IPS-18c (cell line): ENCODE measurements at regions not wholly inside any gene's neighbourhood (a gene's known extent, or its start where the extent isn't known, plus 50 kb on each side); places are given as distances from the start of the nearest gene placed in this dataset.

Experiments used
- H3K4me3 ChIP-seq: 2 replicates; pipeline ENCODE4 v1.7.0; 2013; ENCODE audit warnings: low read depth, mild to moderate bottlenecking, low read length, moderate library complexity; ENCODE audit not compliant: insufficient read depth
- H3K9me3 ChIP-seq: one replicate; pipeline ENCODE4 v1.6.1; 2013; ENCODE audit warnings: mild to moderate bottlenecking, low read length, moderate library complexity; ENCODE audit not compliant: control insufficient read depth, insufficient read depth

- no peaks in the 10 kb centered on the region for H3K9me3 ChIP-seq
Measured at GRCh38 chr2:16301961-16302360, 361.6 kb downstream of the MYCN start.

GRCh38 chr2:16298866-16299265 is 358.5 kb downstream of the MYCN start:
- Histone ChIP-seq H3K9me3 (no peaks in the 10 kb centered on the region), H3K4me3 (no peak overlapping the region)

More at GRCh38 chr2:16301961-16302360, 361.6 kb downstream of the MYCN start:
- H3K4me3 ChIP-seq, result no peak overlapping the region

- Histone ChIP-seq H3K4me3 (no peak overlapping the region), H3K9me3 (no peaks in the 10 kb centered on the region)
Measured at GRCh38 chr2:16296331-16297250, 356.2 kb downstream of the MYCN start.

- H3K9me3 ChIP-seq, result no peaks in the 10 kb centered on the region
- no peak overlapping the region for H3K4me3 ChIP-seq
Measured at GRCh38 chr2:16296038-16296290, 355.6 kb downstream of the MYCN start.

- Histone ChIP-seq H3K9me3 (no peaks in the 10 kb centered on the region), H3K4me3 (no peak overlapping the region)
Measured at GRCh38 chr2:16294791-16295190, 354.4 kb downstream of the MYCN start.

GRCh38 chr2:16293871-16294270 is 353.5 kb downstream of the MYCN start:
- no peak overlapping the region for H3K4me3 ChIP-seq
- no peaks in the 10 kb centered on the region for H3K9me3 ChIP-seq

- Histone ChIP-seq H3K4me3 (no peak overlapping the region), H3K9me3 (no peaks in the 10 kb centered on the region)
Measured at GRCh38 chr2:16293398-16293797, 353.0 kb downstream of the MYCN start.

GRCh38 chr2:16291731-16292550 is 351.6 kb downstream of the MYCN start:
- no peaks in the 10 kb centered on the region for H3K9me3 ChIP-seq
- H3K4me3 ChIP-seq, result no peak overlapping the region

- Histone ChIP-seq H3K4me3 (no peak overlapping the region), H3K9me3 (no peaks in the 10 kb centered on the region)
Measured at GRCh38 chr2:16291226-16291625, 350.9 kb downstream of the MYCN start.

GRCh38 chr2:16290311-16291020 is 350.1 kb downstream of the MYCN start:
- H3K9me3 ChIP-seq, result no peaks in the 10 kb centered on the region
- H3K4me3 ChIP-seq, result no peak overlapping the region

GRCh38 chr2:16288371-16289112 is 348.2 kb downstream of the MYCN start:
- H3K9me3 ChIP-seq, result no peaks in the 10 kb centered on the region
- H3K4me3 ChIP-seq, result no peak overlapping the region

GRCh38 chr2:16287831-16288230 is 347.5 kb downstream of the MYCN start:
- H3K4me3 ChIP-seq, result no peak overlapping the region
- H3K9me3 ChIP-seq, result no peaks in the 10 kb centered on the region

GRCh38 chr2:16287281-16287680 is 346.9 kb downstream of the MYCN start:
- Histone ChIP-seq H3K9me3 (no peaks in the 10 kb centered on the region), H3K4me3 (no peak overlapping the region)

- H3K4me3 ChIP-seq, result no peak overlapping the region
- no peaks in the 10 kb centered on the region for H3K9me3 ChIP-seq
Measured at GRCh38 chr2:16285813-16286510, 345.6 kb downstream of the MYCN start.

GRCh38 chr2:16284941-16285625 is 344.7 kb downstream of the MYCN start:
- no peaks in the 10 kb centered on the region for H3K9me3 ChIP-seq
- H3K4me3 ChIP-seq, result no peak overlapping the region
